ENCODE measurements at regions not wholly inside any gene's neighbourhood (a gene's known extent, or its start where the extent isn't known, plus 50 kb on each side); places are given as distances from the start of the nearest gene placed in this dataset.

DNA sequence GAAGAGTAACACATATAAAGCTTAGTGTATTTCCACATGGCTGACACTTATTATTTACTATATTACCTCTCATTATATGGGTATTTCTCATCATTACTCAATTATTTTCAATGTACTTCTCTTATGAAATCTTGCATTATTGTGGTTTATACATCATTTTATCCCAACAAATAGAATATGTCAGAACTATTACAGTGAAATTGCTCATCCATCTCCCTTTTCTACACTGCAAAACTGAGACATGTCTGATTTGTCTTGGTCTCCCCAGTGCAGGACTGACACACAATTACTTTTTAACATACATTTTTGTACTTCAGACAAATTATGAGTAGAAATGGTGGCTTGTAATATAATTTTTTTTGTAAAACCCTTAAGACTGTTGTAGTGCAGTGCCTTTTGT lies 600.9 kb downstream of the PLCL1 start:
- H3K4me3 ChIP-seq (ENCODE audit: low read depth, low read length) = no peak overlapping the region
- H3K27ac ChIP-seq = no peak overlapping the region
- no peak for DNase-seq
- TF ChIP-seq, protein P1, sequence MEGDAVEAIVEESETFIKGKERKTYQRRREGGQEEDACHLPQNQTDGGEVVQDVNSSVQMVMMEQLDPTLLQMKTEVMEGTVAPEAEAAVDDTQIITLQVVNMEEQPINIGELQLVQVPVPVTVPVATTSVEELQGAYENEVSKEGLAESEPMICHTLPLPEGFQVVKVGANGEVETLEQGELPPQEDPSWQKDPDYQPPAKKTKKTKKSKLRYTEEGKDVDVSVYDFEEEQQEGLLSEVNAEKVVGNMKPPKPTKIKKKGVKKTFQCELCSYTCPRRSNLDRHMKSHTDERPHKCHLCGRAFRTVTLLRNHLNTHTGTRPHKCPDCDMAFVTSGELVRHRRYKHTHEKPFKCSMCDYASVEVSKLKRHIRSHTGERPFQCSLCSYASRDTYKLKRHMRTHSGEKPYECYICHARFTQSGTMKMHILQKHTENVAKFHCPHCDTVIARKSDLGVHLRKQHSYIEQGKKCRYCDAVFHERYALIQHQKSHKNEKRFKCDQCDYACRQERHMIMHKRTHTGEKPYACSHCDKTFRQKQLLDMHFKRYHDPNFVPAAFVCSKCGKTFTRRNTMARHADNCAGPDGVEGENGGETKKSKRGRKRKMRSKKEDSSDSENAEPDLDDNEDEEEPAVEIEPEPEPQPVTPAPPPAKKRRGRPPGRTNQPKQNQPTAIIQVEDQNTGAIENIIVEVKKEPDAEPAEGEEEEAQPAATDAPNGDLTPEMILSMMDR (IDR thresholded peaks at IDR 0.05; ENCODE audit: low read depth, low read length) = no peak
- H3K36me3 ChIP-seq = no peaks in the 10 kb centered on the region
- H3K9me3 ChIP-seq (ENCODE audit: severe bottlenecking) = no peaks in the 10 kb centered on the region
- no peaks in the 10 kb centered on the region for H3K27me3 ChIP-seq (ENCODE audit: insufficient read depth, low read depth, severe bottlenecking)

GRCh38 chr2:198401644-198402043 lies 597.3 kb downstream of the PLCL1 start:
- H3K9me3 ChIP-seq (ENCODE audit: severe bottlenecking) = no peaks in the 10 kb centered on the region
- H3K4me3 ChIP-seq (ENCODE audit: low read depth, low read length) = no peak overlapping the region
- no peaks in the 10 kb centered on the region for H3K36me3 ChIP-seq
- TF ChIP-seq, protein P1 (IDR thresholded peaks at IDR 0.05; ENCODE audit: low read depth, low read length) = no peak
- H3K27me3 ChIP-seq (ENCODE audit: insufficient read depth, low read depth, severe bottlenecking) = no peaks in the 10 kb centered on the region
- H3K27ac ChIP-seq = no peak overlapping the region
- DNase-seq = no peak

DNA sequence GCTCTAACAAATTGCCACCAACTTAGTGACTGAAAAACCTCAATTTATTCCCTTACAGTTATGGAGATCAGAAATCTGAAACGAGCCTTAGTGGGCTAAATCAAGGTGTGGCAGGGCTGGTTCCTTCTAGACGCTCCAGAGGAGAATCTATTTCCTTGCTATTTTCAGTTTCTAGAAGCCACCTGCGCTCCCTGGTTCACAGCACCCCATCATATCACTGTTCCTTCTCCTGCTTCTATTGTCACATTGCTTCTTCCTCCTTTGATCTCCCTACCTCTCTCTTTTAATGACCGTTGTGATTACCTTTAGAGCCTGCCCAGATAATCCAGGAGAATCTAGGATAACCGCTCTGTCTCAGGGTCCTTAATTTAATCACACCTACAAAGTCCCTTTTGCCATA lies 596.6 kb downstream of the PLCL1 start:
- H3K36me3 ChIP-seq = no peaks in the 10 kb centered on the region
- no peaks in the 10 kb centered on the region for H3K9me3 ChIP-seq (ENCODE audit: severe bottlenecking)
- H3K4me3 ChIP-seq (ENCODE audit: low read depth, low read length) = no peak overlapping the region
- TF ChIP-seq, protein P1 (IDR thresholded peaks at IDR 0.05; ENCODE audit: low read depth, low read length) = no peak
- DNase-seq = no peak
- no peaks in the 10 kb centered on the region for H3K27me3 ChIP-seq (ENCODE audit: insufficient read depth, low read depth, severe bottlenecking)
- no peak overlapping the region for H3K27ac ChIP-seq

- H3K9me3 ChIP-seq (ENCODE audit: severe bottlenecking) = no peaks in the 10 kb centered on the region
Measured at GRCh38 chr2:198394208-198394607, 589.8 kb downstream of the PLCL1 start.

DNA sequence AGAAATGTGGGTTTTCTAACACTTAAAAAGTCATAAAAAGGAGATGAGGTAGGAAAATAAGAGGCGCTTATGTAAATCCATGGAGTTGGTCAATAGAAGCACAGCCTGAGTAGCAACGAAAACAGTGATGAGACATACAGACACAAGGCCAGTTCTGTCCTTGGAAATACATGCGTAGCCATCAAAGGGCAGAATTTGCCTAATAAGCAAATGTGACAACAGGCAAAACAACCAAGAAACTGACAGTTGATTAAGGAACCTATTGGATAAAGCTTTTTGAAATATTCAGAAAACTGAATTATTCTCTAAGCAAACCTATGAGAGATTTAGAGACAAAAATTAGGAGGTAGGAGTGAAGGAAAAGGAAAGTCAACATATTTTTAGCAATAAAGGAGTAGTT lies 586.3 kb downstream of the PLCL1 start:
- Histone ChIP-seq H3K36me3 (no peaks in the 10 kb centered on the region), H3K9me3 (ENCODE audit: severe bottlenecking) (no peaks in the 10 kb centered on the region), H3K4me3 (ENCODE audit: low read depth, low read length) (no peak overlapping the region), H3K27ac (no peak overlapping the region), H3K27me3 (ENCODE audit: insufficient read depth, low read depth, severe bottlenecking) (no peaks in the 10 kb centered on the region)
- no peak for DNase-seq
- TF ChIP-seq, protein P1 (IDR thresholded peaks at IDR 0.05; ENCODE audit: low read depth, low read length) = no peak

More at GRCh38 chr2:198394208-198394607, 589.8 kb downstream of the PLCL1 start:
- H3K36me3 ChIP-seq = no peaks in the 10 kb centered on the region
- no peak for DNase-seq
- no peak overlapping the region for H3K27ac ChIP-seq
- no peak overlapping the region for H3K4me3 ChIP-seq (ENCODE audit: low read depth, low read length)
- H3K27me3 ChIP-seq (ENCODE audit: insufficient read depth, low read depth, severe bottlenecking) = no peaks in the 10 kb centered on the region
- TF ChIP-seq, protein P1 (IDR thresholded peaks at IDR 0.05; ENCODE audit: low read depth, low read length) = no peak

GRCh38 chr2:198387677-198388076 lies 583.3 kb downstream of the PLCL1 start:
- Histone ChIP-seq H3K27ac (no peak overlapping the region), H3K9me3 (ENCODE audit: severe bottlenecking) (no peaks in the 10 kb centered on the region)
- TF ChIP-seq, protein P1 (IDR thresholded peaks at IDR 0.05; ENCODE audit: low read depth, low read length) = no peak

More at GRCh38 chr2:198387677-198388076, 583.3 kb downstream of the PLCL1 start:
- Histone ChIP-seq H3K36me3 (no peaks in the 10 kb centered on the region), H3K4me3 (ENCODE audit: low read depth, low read length) (no peak overlapping the region), H3K27me3 (ENCODE audit: insufficient read depth, low read depth, severe bottlenecking) (no peaks in the 10 kb centered on the region)
- DNase-seq = no peak
